H9 (cell line): ENCODE measurements at regions not wholly inside any gene's neighbourhood (a gene's known extent, or its start where the extent isn't known, plus 50 kb on each side); places are given as distances from the start of the nearest gene placed in this dataset.

Experiments
- DNase-seq: peaks from one replicate; pipeline ENCODE4 v3.0.0-alpha.2; 2017
- H2AFZ ChIP-seq: one replicate; pipeline ENCODE4 v1.6.1; 2013; ENCODE audit warnings: mild to moderate bottlenecking, low read length, control low read depth, moderate library complexity
- H2AK5ac ChIP-seq: 2 replicates; pipeline ENCODE4 v1.6.1; 2013; ENCODE audit warnings: low read length, control low read depth, mixed read lengths; ENCODE audit not compliant: insufficient read length
- H2BK120ac ChIP-seq: one replicate; pipeline ENCODE4 v1.6.1; 2013; ENCODE audit warnings: low read depth, mild to moderate bottlenecking, low read length, control low read depth, inconsistent platforms; ENCODE audit not compliant: poor library complexity, severe bottlenecking
- H2BK12ac ChIP-seq: 2 replicates; pipeline ENCODE4 v1.6.1; 2013; ENCODE audit warnings: low read length, control low read depth, mixed read lengths, low read depth; ENCODE audit not compliant: insufficient read length
- H2BK15ac ChIP-seq: 2 replicates; pipeline ENCODE4 v1.6.1; 2013; ENCODE audit warnings: low read depth, low read length, control low read depth
- H2BK20ac ChIP-seq: one replicate; pipeline ENCODE4 v1.6.1; 2013; ENCODE audit warnings: low read depth, mild to moderate bottlenecking, low read length, control low read depth, inconsistent platforms; ENCODE audit not compliant: poor library complexity, severe bottlenecking
- H2BK5ac ChIP-seq: 2 replicates; pipeline ENCODE4 v1.6.1; 2013; ENCODE audit warnings: low read length, control low read depth, mixed read lengths; ENCODE audit not compliant: insufficient read length
- H3K14ac ChIP-seq: 2 replicates; pipeline ENCODE4 v1.6.1; 2013; ENCODE audit warnings: low read length, control low read depth; ENCODE audit not compliant: insufficient read depth
- H3K18ac ChIP-seq: 2 replicates; pipeline ENCODE4 v1.6.1; 2013; ENCODE audit warnings: low read depth, mild to moderate bottlenecking, mixed read lengths, low read length, control low read depth; ENCODE audit not compliant: insufficient read length
- H3K23ac ChIP-seq: 2 replicates; pipeline ENCODE4 v1.6.1; 2013; ENCODE audit warnings: low read length, control low read depth, mixed read lengths, low read depth; ENCODE audit not compliant: insufficient read length
- H3K23me2 ChIP-seq: 2 replicates; pipeline ENCODE4 v1.6.1; 2013; ENCODE audit warnings: low read depth, mild to moderate bottlenecking, mixed read lengths, low read length, control low read depth; ENCODE audit not compliant: insufficient read length, poor library complexity, severe bottlenecking
- H3K27ac ChIP-seq: 2 replicates; pipeline ENCODE4 v1.5.1; 2013; ENCODE audit warnings: low read length, control low read depth, mixed read lengths, low read depth; ENCODE audit not compliant: insufficient read length
- H3K27me3 ChIP-seq: 2 replicates; pipeline ENCODE4 v1.6.1; 2013; ENCODE audit warnings: low read length, control low read depth, inconsistent platforms; ENCODE audit not compliant: insufficient read depth
- H3K4ac ChIP-seq: 2 replicates; pipeline ENCODE4 v1.6.1; 2013; ENCODE audit warnings: low read depth, mild to moderate bottlenecking, control low read depth, inconsistent platforms, low read length, moderate library complexity
- H3K4me1 ChIP-seq: 2 replicates; pipeline ENCODE4 v1.6.1; 2013; ENCODE audit warnings: low read length, control low read depth, inconsistent platforms; ENCODE audit not compliant: insufficient read depth
- H3K4me2 ChIP-seq: 2 replicates; pipeline ENCODE4 v1.6.1; 2013; ENCODE audit warnings: low read length, control low read depth, mixed read lengths; ENCODE audit not compliant: insufficient read length, insufficient read depth
- H3K56ac ChIP-seq: 2 replicates; pipeline ENCODE4 v1.6.1; 2013; ENCODE audit warnings: low read depth, mild to moderate bottlenecking, mixed read lengths, low read length, control low read depth; ENCODE audit not compliant: insufficient read length
- H3K79me1 ChIP-seq: 2 replicates; pipeline ENCODE4 v1.6.1; 2013; ENCODE audit warnings: low read depth, mild to moderate bottlenecking, moderate library complexity, low read length, control low read depth, inconsistent platforms; ENCODE audit not compliant: insufficient read depth, poor library complexity, severe bottlenecking
- H3K79me2 ChIP-seq: 2 replicates; pipeline ENCODE4 v1.6.1; 2013; ENCODE audit warnings: low read length, control low read depth, inconsistent platforms; ENCODE audit not compliant: insufficient read depth
- H3K9ac ChIP-seq: 2 replicates; pipeline ENCODE4 v1.6.1; 2013; ENCODE audit warnings: low read length, control low read depth, mixed read lengths; ENCODE audit not compliant: insufficient read length; ENCODE audit errors: extremely low read depth
- H3K9me3 ChIP-seq: one replicate; pipeline ENCODE4 v1.6.1; 2013; ENCODE audit warnings: low read depth, low read length, inconsistent platforms; ENCODE audit not compliant: control insufficient read depth
- H3T11ph ChIP-seq: one replicate; pipeline ENCODE4 v1.6.1; 2013; ENCODE audit warnings: mild to moderate bottlenecking, low read length, control low read depth, inconsistent platforms
- H4K20me1 ChIP-seq: one replicate; pipeline ENCODE4 v1.6.1; 2013; ENCODE audit not compliant: control insufficient read depth, insufficient read length, insufficient read depth
- H4K5ac ChIP-seq: 2 replicates; pipeline ENCODE4 v1.6.1; 2013; ENCODE audit warnings: low read depth, mild to moderate bottlenecking, mixed read lengths, low read length, control low read depth; ENCODE audit not compliant: insufficient read length
- H4K8ac ChIP-seq: replicated peaks from 2 replicates; pipeline ENCODE4 v1.6.1; 2013; ENCODE audit warnings: low read length, control low read depth, mixed read lengths, low read depth; ENCODE audit not compliant: insufficient read length
- H4K91ac ChIP-seq: 2 replicates; pipeline ENCODE4 v1.6.1; 2013; ENCODE audit warnings: low read depth, mild to moderate bottlenecking, moderate library complexity, mixed read lengths, low read length, control low read depth; ENCODE audit not compliant: insufficient read length
- H3K27ac Mint-ChIP-seq, 3 experiments: 2 replicates in 2 of 3; 3 replicates in 1 of 3; pipeline ENCODE4 v1.8.0; 2020 to 2021; ENCODE audit warnings: mixed read lengths in 3 of 3, mild to moderate bottlenecking in 1 of 3, moderate library complexity in 1 of 3
- H3K27me3 Mint-ChIP-seq: 2 replicates; pipeline ENCODE4 v1.8.0; 2021; ENCODE audit warnings: low read depth, mild to moderate bottlenecking, moderate library complexity, mixed read lengths
- H3K36me3 Mint-ChIP-seq, 3 experiments: 2 replicates in 2 of 3; 3 replicates in 1 of 3; pipeline ENCODE4 v1.8.0; 2020 to 2021; ENCODE audit warnings: low read depth in 3 of 3, mixed read lengths in 3 of 3; ENCODE audit not compliant: insufficient read depth in 1 of 3
- H3K4me1 Mint-ChIP-seq, 2 experiments: 2 replicates each; pipeline ENCODE4 v1.8.0; 2020; ENCODE audit warnings: mixed read lengths in 2 of 2
- H3K4me3 Mint-ChIP-seq, 2 experiments: 2 replicates in 1 of 2; 3 replicates in 1 of 2; pipeline ENCODE4 v1.8.0; 2020 to 2021; ENCODE audit warnings: mild to moderate bottlenecking in 2 of 2, mixed read lengths in 2 of 2, moderate library complexity in 1 of 2
- H3K9me3 Mint-ChIP-seq, 2 experiments: 2 replicates in 1 of 2; 3 replicates in 1 of 2; pipeline ENCODE4 v1.8.0; 2020; ENCODE audit warnings: mild to moderate bottlenecking in 2 of 2, mixed read lengths in 2 of 2, moderate library complexity in 1 of 2
- WGBS: extraction: QIAGEN DNeasy Blood & Tissue Kit; methylation state at CpG from one replicate; pipeline ENCODE4 v1.1.7; 2013; ENCODE audit warnings: missing lambda C conversion rate, low lambda C conversion rate, mixed read lengths; ENCODE audit not compliant: insufficient read length; ENCODE audit errors: extremely low coverage; 5-methylcytosine and 5-hydroxymethylcytosine counted together
- TF ChIP-seq, protein P1 (sequence below): fragments of 200-600 bp; sonication (generic); conservative IDR thresholded peaks from 3 replicates; pipeline ENCODE4 v1.8.0; 2021; ENCODE audit warnings: antibody characterized with exemption, mild to moderate bottlenecking

DNA sequence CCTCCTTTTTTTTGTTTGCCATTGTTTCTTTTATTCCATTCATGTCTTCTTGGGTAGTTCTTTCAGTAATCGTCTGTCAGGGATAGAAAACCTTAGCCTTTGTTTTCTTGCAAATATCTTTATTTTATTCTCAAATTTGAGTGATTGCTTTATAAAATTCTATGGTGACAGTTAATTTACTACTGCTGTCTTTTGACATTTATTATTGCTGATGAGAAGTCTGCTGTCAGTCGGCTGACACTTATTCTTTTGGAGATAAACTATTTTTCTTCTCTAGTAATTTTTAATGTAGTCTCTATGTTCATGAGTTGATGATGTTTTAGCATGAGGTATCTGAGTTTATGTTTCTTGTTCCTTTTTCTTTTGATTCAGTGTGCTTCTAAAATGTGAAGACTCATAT lies 983.8 kb downstream of the TTLL7 start:
- H3K14ac ChIP-seq: no peak overlapping the region
- no peaks in the 10 kb centered on the region for H3K79me1 ChIP-seq
- no peak overlapping the region for H4K8ac ChIP-seq
- no peaks in the 10 kb centered on the region for H3K79me2 ChIP-seq
- Mint-ChIP-seq H3K27ac (no peak overlapping the region), H3K4me3 (no peak overlapping the region), H3K4me1 (peaks cover 6 to 12% of the 10 kb centered on the region in 2 experiments), H3K36me3 (peaks cover 0 to 5% (median 3%) of the 10 kb centered on the region in 3 experiments; a peak in 5 of 7 replicates), H3K9me3 (peaks cover 3% of the 10 kb centered on the region in 2 experiments; a peak in 3 of 5 replicates), H3K27me3 (no peaks in the 10 kb centered on the region)
- H3K18ac ChIP-seq: no peak overlapping the region
- H2BK15ac ChIP-seq: no peak overlapping the region
- H2AFZ ChIP-seq: no peak overlapping the region
- no peak overlapping the region for H4K5ac ChIP-seq
- no peak overlapping the region for H4K91ac ChIP-seq
- H3K4me1 ChIP-seq: peaks cover 2% of the 10 kb centered on the region; the same call in 1 of the 2 replicates
- TF ChIP-seq, protein P1, sequence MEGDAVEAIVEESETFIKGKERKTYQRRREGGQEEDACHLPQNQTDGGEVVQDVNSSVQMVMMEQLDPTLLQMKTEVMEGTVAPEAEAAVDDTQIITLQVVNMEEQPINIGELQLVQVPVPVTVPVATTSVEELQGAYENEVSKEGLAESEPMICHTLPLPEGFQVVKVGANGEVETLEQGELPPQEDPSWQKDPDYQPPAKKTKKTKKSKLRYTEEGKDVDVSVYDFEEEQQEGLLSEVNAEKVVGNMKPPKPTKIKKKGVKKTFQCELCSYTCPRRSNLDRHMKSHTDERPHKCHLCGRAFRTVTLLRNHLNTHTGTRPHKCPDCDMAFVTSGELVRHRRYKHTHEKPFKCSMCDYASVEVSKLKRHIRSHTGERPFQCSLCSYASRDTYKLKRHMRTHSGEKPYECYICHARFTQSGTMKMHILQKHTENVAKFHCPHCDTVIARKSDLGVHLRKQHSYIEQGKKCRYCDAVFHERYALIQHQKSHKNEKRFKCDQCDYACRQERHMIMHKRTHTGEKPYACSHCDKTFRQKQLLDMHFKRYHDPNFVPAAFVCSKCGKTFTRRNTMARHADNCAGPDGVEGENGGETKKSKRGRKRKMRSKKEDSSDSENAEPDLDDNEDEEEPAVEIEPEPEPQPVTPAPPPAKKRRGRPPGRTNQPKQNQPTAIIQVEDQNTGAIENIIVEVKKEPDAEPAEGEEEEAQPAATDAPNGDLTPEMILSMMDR: no peak
- H2AK5ac ChIP-seq: no peak overlapping the region
- H3K9me3 ChIP-seq: peaks cover 5% of the 10 kb centered on the region
- no peak overlapping the region for H3K4me2 ChIP-seq
- H3K27me3 ChIP-seq: no peaks in the 10 kb centered on the region
- no peak overlapping the region for H2BK12ac ChIP-seq
- H2BK5ac ChIP-seq: no peak overlapping the region
- H3K23me2 ChIP-seq: no peaks in the 10 kb centered on the region
- no peak overlapping the region for H2BK120ac ChIP-seq
- H3K23ac ChIP-seq: no peak overlapping the region
- no peaks in the 10 kb centered on the region for H4K20me1 ChIP-seq
- no peak overlapping the region for H3K9ac ChIP-seq
- no peak overlapping the region for H3K27ac ChIP-seq
- no peak overlapping the region for H3K56ac ChIP-seq
- H3K4ac ChIP-seq: no peak overlapping the region
- WGBS: no CpG with 5 or more reads among the region's 2 CpGs
- no peak for DNase-seq
- H3T11ph ChIP-seq: no peak overlapping the region
- no peak overlapping the region for H2BK20ac ChIP-seq
